ENCODE measurements at regions not wholly inside any gene's neighbourhood (a gene's known extent, or its start where the extent isn't known, plus 50 kb on each side); places are given as distances from the start of the nearest gene placed in this dataset.
"Not testable (repeated sequence)": the region's sequence is repeated elsewhere in the genome, so short reads cannot be mapped to it uniquely, and the experiment has no call there.

DNA sequence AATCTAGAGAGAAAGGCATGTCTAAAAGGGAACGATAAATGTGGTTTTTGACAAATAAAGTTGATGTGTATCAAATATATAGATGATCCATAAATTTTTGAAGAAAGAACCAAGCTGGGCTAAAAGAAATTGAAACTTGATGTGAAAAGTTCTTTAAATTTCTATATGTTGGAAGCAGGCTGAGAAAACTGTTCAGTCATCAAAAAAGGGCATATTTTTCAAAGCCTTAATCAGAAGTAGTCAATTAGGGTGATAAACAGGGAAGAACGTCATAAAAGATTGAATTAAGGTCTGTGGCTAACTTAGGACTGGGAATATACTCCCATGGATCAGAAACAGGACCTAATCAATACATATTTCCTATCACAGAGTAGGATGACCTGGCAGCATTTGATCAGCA, 211.4 kb upstream of the ZRANB2 start:
- no peaks in the 10 kb centered on the region for H3K27me3 ChIP-seq (ENCODE audit: control insufficient read depth in 2 of 2, insufficient read depth in 2 of 2, low read length in 2 of 2)
- DNase-seq (no peak), ATAC-seq (no peak)
- H3K9me3 ChIP-seq (ENCODE audit: control insufficient read depth in 2 of 3, low read length in 3 of 3), result no peaks in the 10 kb centered on the region
- Mint-ChIP-seq H3K4me3 (no peak overlapping the region), H3K27ac (no peak overlapping the region), H3K9me3 (peaks cover 2 to 31% (median 7%) of the 10 kb centered on the region in 11 donors), H3K4me1 (no peaks in the 10 kb centered on the region), H3K27me3 (peaks cover 0 to 3% (median 0%) of the 10 kb centered on the region in 5 donors), H3K36me3 (no peaks in the 10 kb centered on the region)
- intact Hi-C loops (cut with micrococcal nuclease), result no loop called here
- no peak overlapping the region for H3K4me3 ChIP-seq (ENCODE audit: low read length)
- ChIA-PET CTCF (no interaction called here), POLR2A (no interaction called here)
- no peak overlapping the region for H3K27ac ChIP-seq (ENCODE audit: low read depth, low read length)
- H3K36me3 ChIP-seq (ENCODE audit: control insufficient read depth in 2 of 3, insufficient read depth in 3 of 3, low read length in 3 of 3), result no peaks in the 10 kb centered on the region
- H3K4me1 ChIP-seq (ENCODE audit: control insufficient read depth in 2 of 2, insufficient read depth in 2 of 2, low read length in 2 of 2), result no peaks in the 10 kb centered on the region

DNA sequence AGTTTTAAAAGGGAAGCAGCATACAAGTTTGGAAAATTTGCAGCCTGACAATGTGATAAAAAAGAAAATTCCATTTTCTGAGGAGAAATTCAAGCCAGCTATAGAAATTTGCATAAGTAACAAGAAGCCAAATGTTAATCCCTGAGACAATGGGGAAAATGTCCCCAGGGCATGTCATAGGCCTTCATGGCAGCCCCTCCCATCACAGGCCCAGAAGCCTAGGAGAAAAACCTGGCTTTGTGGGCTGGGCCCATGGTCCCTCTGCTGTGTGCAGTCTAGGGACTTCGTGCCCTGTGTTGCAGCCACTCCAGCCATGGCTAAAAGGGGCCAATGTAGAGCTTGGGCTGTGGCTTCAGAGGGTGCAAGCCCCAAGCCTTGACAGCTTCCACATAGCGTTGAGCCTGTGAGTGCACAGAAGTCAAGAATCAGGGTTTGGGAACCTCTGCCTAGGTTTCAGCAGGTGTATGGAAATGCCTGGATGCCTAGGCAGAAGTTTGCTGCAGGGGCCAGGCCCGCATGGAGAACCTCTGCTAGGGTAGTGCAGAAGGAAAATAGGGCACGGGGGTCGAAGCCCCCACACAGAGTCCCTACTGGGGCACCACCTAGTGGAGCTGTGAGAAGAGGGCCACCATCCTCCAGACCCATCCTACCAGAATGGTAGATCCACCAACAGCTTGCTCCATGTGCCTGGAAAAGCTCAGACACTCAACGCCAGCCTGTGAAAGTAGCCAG, 209.8 kb upstream of the ZRANB2 start:
- POLR2A ChIA-PET; H3K36me3 ChIP-seq (ENCODE audit: control insufficient read depth in 2 of 3, insufficient read depth in 3 of 3, low read length in 3 of 3); H3K27ac Mint-ChIP-seq; ATAC-seq; CTCF ChIA-PET; H3K4me1 Mint-ChIP-seq; DNase-seq; H3K27me3 Mint-ChIP-seq; H3K27ac ChIP-seq (ENCODE audit: low read depth, low read length); intact Hi-C loops (cut with micrococcal nuclease); H3K4me3 Mint-ChIP-seq; H3K9me3 ChIP-seq (ENCODE audit: control insufficient read depth in 2 of 3, low read length in 3 of 3); H3K4me3 ChIP-seq (ENCODE audit: low read length); H3K27me3 ChIP-seq (ENCODE audit: control insufficient read depth in 2 of 2, insufficient read depth in 2 of 2, low read length in 2 of 2); H3K4me1 ChIP-seq (ENCODE audit: control insufficient read depth in 2 of 2, insufficient read depth in 2 of 2, low read length in 2 of 2); H3K36me3 Mint-ChIP-seq: not testable (repeated sequence)
- peaks cover 2 to 31% (median 7%) of the 10 kb centered on the region in 11 donors for H3K9me3 Mint-ChIP-seq

DNA sequence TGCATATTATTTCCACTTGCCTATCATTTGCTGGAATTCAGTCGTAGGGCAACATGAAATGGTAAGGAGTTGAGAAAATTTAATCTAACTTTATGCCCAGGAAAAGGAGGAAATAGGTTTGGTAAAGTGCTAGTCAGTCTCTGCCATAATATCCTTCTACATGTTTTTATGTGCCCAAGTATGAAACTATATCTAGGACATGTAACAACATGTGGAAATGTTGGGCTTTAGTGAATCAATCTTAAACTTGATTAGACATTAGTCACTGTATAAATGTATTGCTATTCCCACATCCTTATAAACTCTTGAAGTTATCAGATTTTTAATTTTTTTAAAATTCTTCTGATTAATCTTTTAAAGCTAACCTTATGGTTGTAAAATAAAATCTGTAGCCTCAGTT, 204.7 kb upstream of the ZRANB2 start:
- Mint-ChIP-seq H3K4me3 (no peak overlapping the region), H3K27ac (no peak overlapping the region), H3K4me1 (no peaks in the 10 kb centered on the region), H3K9me3 (peaks cover 2 to 28% (median 7%) of the 10 kb centered on the region in 11 donors), H3K36me3 (no peaks in the 10 kb centered on the region), H3K27me3 (no peaks in the 10 kb centered on the region)
- CTCF ChIA-PET, result no interaction called here
- Histone ChIP-seq H3K36me3 (ENCODE audit: control insufficient read depth in 2 of 3, insufficient read depth in 3 of 3, low read length in 3 of 3) (no peaks in the 10 kb centered on the region), H3K4me3 (ENCODE audit: low read length) (no peak overlapping the region), H3K4me1 (ENCODE audit: control insufficient read depth in 2 of 2, insufficient read depth in 2 of 2, low read length in 2 of 2) (no peaks in the 10 kb centered on the region), H3K27me3 (ENCODE audit: control insufficient read depth in 2 of 2, insufficient read depth in 2 of 2, low read length in 2 of 2) (no peaks in the 10 kb centered on the region), H3K27ac (ENCODE audit: low read depth, low read length) (no peak overlapping the region), H3K9me3 (ENCODE audit: control insufficient read depth in 2 of 3, low read length in 3 of 3) (no peaks in the 10 kb centered on the region)
- no peak for ATAC-seq
- POLR2A ChIA-PET, result no interaction called here
- intact Hi-C loops (cut with micrococcal nuclease), result no loop called here
- no peak for DNase-seq

DNA sequence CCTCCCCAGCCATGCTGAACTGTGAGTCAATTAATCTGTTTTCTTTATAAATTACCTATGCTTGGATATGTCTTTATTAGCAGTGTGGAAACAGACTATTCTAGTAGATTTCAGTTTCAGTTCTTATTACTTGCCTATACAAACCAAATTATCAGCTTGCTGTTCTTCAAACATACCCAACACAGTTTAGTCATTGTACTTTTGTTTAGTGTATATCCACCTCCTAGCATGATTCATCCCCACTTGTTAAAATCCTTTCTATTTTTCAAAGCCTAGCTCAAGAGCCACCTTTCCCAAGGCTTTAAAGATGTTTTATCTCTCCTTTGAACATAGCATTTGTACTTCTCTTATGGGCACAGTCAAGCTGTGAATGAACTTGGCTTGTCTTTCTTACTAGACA, 195.6 kb upstream of the ZRANB2 start:
- no peaks in the 10 kb centered on the region for H3K27me3 ChIP-seq (ENCODE audit: control insufficient read depth in 2 of 2, insufficient read depth in 2 of 2, low read length in 2 of 2)
- no peaks in the 10 kb centered on the region for H3K4me1 ChIP-seq (ENCODE audit: control insufficient read depth in 2 of 2, insufficient read depth in 2 of 2, low read length in 2 of 2)
- H3K36me3 ChIP-seq (ENCODE audit: control insufficient read depth in 2 of 3, insufficient read depth in 3 of 3, low read length in 3 of 3), result no peaks in the 10 kb centered on the region
- intact Hi-C loops (cut with micrococcal nuclease), result no loop called here
- CTCF ChIA-PET, result no interaction called here
- Mint-ChIP-seq H3K27ac (no peak overlapping the region), H3K27me3 (no peaks in the 10 kb centered on the region), H3K9me3 (peaks cover 0 to 6% (median 1%) of the 10 kb centered on the region in 11 donors), H3K36me3 (no peaks in the 10 kb centered on the region), H3K4me3 (no peak overlapping the region), H3K4me1 (no peaks in the 10 kb centered on the region)
- ATAC-seq (no peak), DNase-seq (no peak)
- no peak overlapping the region for H3K4me3 ChIP-seq (ENCODE audit: low read length)
- H3K9me3 ChIP-seq (ENCODE audit: control insufficient read depth in 2 of 3, low read length in 3 of 3), result no peaks in the 10 kb centered on the region
- POLR2A ChIA-PET, result no interaction called here
- H3K27ac ChIP-seq (ENCODE audit: low read depth, low read length), result no peak overlapping the region

DNA sequence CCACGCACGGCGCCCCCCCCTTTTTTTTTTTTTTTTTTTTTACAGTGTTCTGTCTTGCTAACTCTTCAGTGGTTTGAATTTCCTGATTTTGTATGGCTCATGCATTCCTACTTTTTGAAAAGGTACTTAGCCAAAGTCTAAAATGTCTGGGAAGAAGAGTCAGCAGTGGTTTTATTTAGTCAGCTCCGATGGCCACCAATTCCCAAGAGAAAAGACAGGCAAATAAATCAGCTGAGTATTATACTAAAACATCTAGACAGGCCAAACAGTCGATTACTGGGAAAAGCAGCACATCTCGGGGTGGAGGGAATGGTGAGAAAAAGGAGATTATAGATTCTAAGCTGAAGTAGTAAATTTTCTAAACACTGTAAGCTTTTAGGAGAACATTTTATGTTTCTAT, 192.5 kb upstream of the ZRANB2 start:
- H3K4me1 ChIP-seq (ENCODE audit: control insufficient read depth in 2 of 2, insufficient read depth in 2 of 2, low read length in 2 of 2), result no peaks in the 10 kb centered on the region
- Mint-ChIP-seq H3K4me1 (no peaks in the 10 kb centered on the region), H3K27me3 (no peaks in the 10 kb centered on the region), H3K36me3 (no peaks in the 10 kb centered on the region), H3K27ac (no peak overlapping the region), H3K9me3 (peaks cover 0 to 6% (median 1%) of the 10 kb centered on the region in 11 donors), H3K4me3 (no peak overlapping the region)
- H3K36me3 ChIP-seq (ENCODE audit: control insufficient read depth in 2 of 3, insufficient read depth in 3 of 3, low read length in 3 of 3), result no peaks in the 10 kb centered on the region
- no peaks in the 10 kb centered on the region for H3K27me3 ChIP-seq (ENCODE audit: control insufficient read depth in 2 of 2, insufficient read depth in 2 of 2, low read length in 2 of 2)
- H3K4me3 ChIP-seq (ENCODE audit: low read length), result no peak overlapping the region
- ChIA-PET POLR2A (no interaction called here), CTCF (no interaction called here)
- intact Hi-C loops (cut with micrococcal nuclease), result no loop called here
- no peak overlapping the region for H3K27ac ChIP-seq (ENCODE audit: low read depth, low read length)
- no peaks in the 10 kb centered on the region for H3K9me3 ChIP-seq (ENCODE audit: control insufficient read depth in 2 of 3, low read length in 3 of 3)
- DNase-seq (no peak), ATAC-seq (no peak)

DNA sequence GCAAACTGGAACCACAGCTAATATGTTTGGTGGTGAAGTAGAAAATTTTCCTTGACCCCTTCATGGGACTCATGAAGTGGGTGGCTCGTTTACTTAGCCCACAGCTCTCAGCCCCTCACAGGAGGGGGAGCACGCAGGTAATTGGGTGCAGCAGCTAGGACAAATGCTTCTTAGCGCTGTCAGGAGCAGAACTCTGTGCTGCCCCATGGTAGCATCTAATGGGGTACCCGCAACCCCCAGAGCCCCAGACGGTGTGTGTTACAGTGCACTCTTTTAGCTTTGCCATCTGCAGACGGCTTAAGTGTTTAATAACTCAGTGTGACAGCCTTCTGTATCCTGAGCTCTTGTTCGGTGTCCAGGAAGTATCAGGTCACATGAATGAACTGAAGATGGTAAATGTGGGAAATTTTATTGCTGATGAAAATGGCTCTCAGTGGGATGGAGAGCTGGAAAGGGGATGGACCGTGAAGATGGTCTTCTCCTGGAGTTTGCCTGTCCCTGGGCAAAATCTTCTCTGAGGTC, 189.6 kb upstream of the ZRANB2 start:
- no peak for ATAC-seq
- CTCF ChIA-PET, result no interaction called here
- H3K36me3 Mint-ChIP-seq, result no peaks in the 10 kb centered on the region

DNA sequence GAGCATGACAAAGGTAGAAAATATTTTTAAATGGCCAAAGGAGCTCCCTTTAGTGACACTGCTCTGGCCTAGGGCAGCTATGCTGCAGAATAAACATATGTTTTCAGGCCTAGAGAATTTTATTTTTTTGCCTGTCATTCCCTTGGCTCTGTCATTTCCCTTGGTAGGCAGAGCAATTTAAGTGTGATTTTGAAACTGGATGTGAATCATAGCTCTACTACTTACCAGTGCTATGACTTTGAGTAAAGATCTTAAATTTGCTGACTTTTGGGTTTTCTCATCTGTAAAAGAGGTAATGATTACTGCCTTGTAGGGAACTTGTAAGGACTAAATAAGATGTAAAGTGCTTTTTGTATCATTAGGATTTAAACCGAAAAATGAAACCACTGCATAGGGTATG, 189.0 kb upstream of the ZRANB2 start:
- DNase-seq (no peak), ATAC-seq (no peak)
- ChIA-PET CTCF (no interaction called here), POLR2A (no interaction called here)
- Mint-ChIP-seq H3K27ac (no peak overlapping the region), H3K9me3 (peaks cover 0 to 6% (median 0%) of the 10 kb centered on the region in 11 donors), H3K27me3 (no peaks in the 10 kb centered on the region), H3K4me3 (no peak overlapping the region), H3K36me3 (no peaks in the 10 kb centered on the region), H3K4me1 (no peaks in the 10 kb centered on the region)
- Histone ChIP-seq H3K9me3 (ENCODE audit: control insufficient read depth in 2 of 3, low read length in 3 of 3) (no peaks in the 10 kb centered on the region), H3K27ac (ENCODE audit: low read depth, low read length) (no peak overlapping the region), H3K4me1 (ENCODE audit: control insufficient read depth in 2 of 2, insufficient read depth in 2 of 2, low read length in 2 of 2) (no peaks in the 10 kb centered on the region), H3K36me3 (ENCODE audit: control insufficient read depth in 2 of 3, insufficient read depth in 3 of 3, low read length in 3 of 3) (no peaks in the 10 kb centered on the region), H3K27me3 (ENCODE audit: control insufficient read depth in 2 of 2, insufficient read depth in 2 of 2, low read length in 2 of 2) (no peaks in the 10 kb centered on the region), H3K4me3 (ENCODE audit: low read length) (no peak overlapping the region)
- intact Hi-C loops (cut with micrococcal nuclease), result no loop called here

More for the DNA sequence above, 189.6 kb upstream of the ZRANB2 start:
- no peak overlapping the region for H3K4me3 Mint-ChIP-seq
- intact Hi-C loops (cut with micrococcal nuclease), result no loop called here
- H3K27ac ChIP-seq (ENCODE audit: low read depth, low read length), result no peak overlapping the region
- H3K9me3 ChIP-seq (ENCODE audit: control insufficient read depth in 2 of 3, low read length in 3 of 3), result no peaks in the 10 kb centered on the region
- POLR2A ChIA-PET, result no interaction called here
- H3K4me3 ChIP-seq (ENCODE audit: low read length), result no peak overlapping the region
- H3K9me3 Mint-ChIP-seq, result peaks cover 0 to 6% (median 0%) of the 10 kb centered on the region in 11 donors
- no peaks in the 10 kb centered on the region for H3K27me3 ChIP-seq (ENCODE audit: control insufficient read depth in 2 of 2, insufficient read depth in 2 of 2, low read length in 2 of 2)
- no peaks in the 10 kb centered on the region for H3K27me3 Mint-ChIP-seq
- no peak overlapping the region for H3K27ac Mint-ChIP-seq
- H3K4me1 ChIP-seq (ENCODE audit: control insufficient read depth in 2 of 2, insufficient read depth in 2 of 2, low read length in 2 of 2), result no peaks in the 10 kb centered on the region
- DNase-seq, result no peak
- no peaks in the 10 kb centered on the region for H3K4me1 Mint-ChIP-seq
- no peaks in the 10 kb centered on the region for H3K36me3 ChIP-seq (ENCODE audit: control insufficient read depth in 2 of 3, insufficient read depth in 3 of 3, low read length in 3 of 3)
